ENCODE measurements at regions not wholly inside any gene's neighbourhood (a gene's known extent, or its start where the extent isn't known, plus 50 kb on each side); places are given as distances from the start of the nearest gene placed in this dataset.
A peak's percentile ranks its signal among the peaks of the same experiment; 100 is the strongest.
"Not testable (repeated sequence)": the region's sequence is repeated elsewhere in the genome, so short reads cannot be mapped to it uniquely, and the experiment has no call there.

- no peak for DNase-seq
- ATAC-seq = no peak
- intact Hi-C loops (cut with micrococcal nuclease) = no loop called here
Measured at GRCh38 chrX:45807572-45808425, 607.1 kb upstream of the DIPK2B start.

GRCh38 chrX:45806410-45807121, 605.9 kb upstream of the DIPK2B start:
- intact Hi-C loops (cut with micrococcal nuclease) = no loop called here
- ATAC-seq (no peak), DNase-seq (no peak)

GRCh38 chrX:45804276-45804675, 603.6 kb upstream of the DIPK2B start:
- ATAC-seq (no peak), DNase-seq (no peak)
- intact Hi-C loops (cut with micrococcal nuclease) = no loop called here

- DNase-seq (no peak), ATAC-seq (no peak)
- intact Hi-C loops (cut with micrococcal nuclease) = no loop called here
Measured at GRCh38 chrX:45803383-45803921, 602.8 kb upstream of the DIPK2B start.

GRCh38 chrX:45801554-45801953, 600.9 kb upstream of the DIPK2B start:
- intact Hi-C loops (cut with micrococcal nuclease) = no loop called here
- ATAC-seq (peak; percentile 48), DNase-seq (no peak)

- intact Hi-C loops (cut with micrococcal nuclease); ATAC-seq; DNase-seq: not testable (repeated sequence)
Measured at GRCh38 chrX:45800746-45801453, 600.2 kb upstream of the DIPK2B start.

GRCh38 chrX:45799576-45799975, 598.9 kb upstream of the DIPK2B start:
- intact Hi-C loops (cut with micrococcal nuclease) = no loop called here
- no peak for ATAC-seq

GRCh38 chrX:45795546-45795945, 594.9 kb upstream of the DIPK2B start:
- no peak for ATAC-seq
- no peak for DNase-seq
- intact Hi-C loops (cut with micrococcal nuclease) = no loop called here

More at GRCh38 chrX:45799576-45799975, 598.9 kb upstream of the DIPK2B start:
- DNase-seq = no peak

- DNase-seq = no peak
- ATAC-seq = no peak
- intact Hi-C loops (cut with micrococcal nuclease) = no loop called here
Measured at GRCh38 chrX:45794995-45795337, 594.3 kb upstream of the DIPK2B start.

GRCh38 chrX:45794323-45794994, 593.8 kb upstream of the DIPK2B start:
- ATAC-seq (no peak), DNase-seq (no peak)
- intact Hi-C loops (cut with micrococcal nuclease) = no loop called here

GRCh38 chrX:45788941-45789348, 588.3 kb upstream of the DIPK2B start:
- intact Hi-C loops (cut with micrococcal nuclease) = no loop called here
- ATAC-seq (peak; percentile 79), DNase-seq (peak; percentile 56)

GRCh38 chrX:45788315-45788714, 587.6 kb upstream of the DIPK2B start:
- DNase-seq (no peak), ATAC-seq (no peak)
- intact Hi-C loops (cut with micrococcal nuclease) = no loop called here

GRCh38 chrX:45784590-45784989, 583.9 kb upstream of the DIPK2B start:
- no peak for DNase-seq
- no peak for ATAC-seq
- intact Hi-C loops (cut with micrococcal nuclease) = no loop called here

- intact Hi-C loops (cut with micrococcal nuclease) = no loop called here
- no peak for ATAC-seq
- no peak for DNase-seq
Measured at GRCh38 chrX:45783002-45783401, 582.3 kb upstream of the DIPK2B start.

GRCh38 chrX:45781901-45782553, 581.4 kb upstream of the DIPK2B start:
- peak; percentile 46 for ATAC-seq
- intact Hi-C loops (cut with micrococcal nuclease) = no loop called here
- no peak for DNase-seq

- DNase-seq (no peak), ATAC-seq (no peak)
- intact Hi-C loops (cut with micrococcal nuclease) = no loop called here
Measured at GRCh38 chrX:45778616-45779015, 577.9 kb upstream of the DIPK2B start.

GRCh38 chrX:45777366-45777765, 576.7 kb upstream of the DIPK2B start:
- ATAC-seq (no peak), DNase-seq (no peak)
- intact Hi-C loops (cut with micrococcal nuclease) = no loop called here

- no peak for ATAC-seq
- no peak for DNase-seq
- intact Hi-C loops (cut with micrococcal nuclease) = no loop called here
Measured at GRCh38 chrX:45775468-45775867, 574.8 kb upstream of the DIPK2B start.

GRCh38 chrX:45774961-45775360, 574.3 kb upstream of the DIPK2B start:
- ATAC-seq = peak; percentile 74
- intact Hi-C loops (cut with micrococcal nuclease) = no loop called here
- DNase-seq = peak; percentile 31

Measured in left ventricle myocardium superior (tissue), 1 donor.